H1 (cell line): ENCODE measurements at regions not wholly inside any gene's neighbourhood (a gene's known extent, or its start where the extent isn't known, plus 50 kb on each side); places are given as distances from the start of the nearest gene placed in this dataset.

Experiments
- CEBPB ChIP-seq: IDR thresholded peaks from 2 replicates; pipeline ENCODE4 v1.6.1; 2012; ENCODE audit warnings: low read depth, low read length
- CREB1 ChIP-seq: IDR thresholded peaks from 2 replicates; pipeline ENCODE4 v1.6.1; 2012; ENCODE audit warnings: inconsistent platforms
- CTCF ChIP-seq, 3 experiments: IDR thresholded peaks; 1 replicate in 2 of 3; 2 replicates in 1 of 3; pipeline versions ENCODE4 v1.5.1 to v1.6.1; 2011; ENCODE audit warnings: low read length in 3 of 3, mild to moderate bottlenecking in 3 of 3, inconsistent platforms in 2 of 3, low read depth in 1 of 3, moderate library complexity in 1 of 3; ENCODE audit not compliant: insufficient read depth in 1 of 3; ENCODE audit errors: control extremely low read depth in 1 of 3
- EP300 ChIP-seq, 2 experiments: IDR thresholded peaks; 1 replicate in 1 of 2; 2 replicates in 1 of 2; pipeline ENCODE4 v1.6.1; 2011 to 2012; ENCODE audit warnings: low read depth in 2 of 2, low read length in 2 of 2, mild to moderate bottlenecking in 2 of 2, borderline replicate concordance in 1 of 2, inconsistent platforms in 1 of 2, moderate library complexity in 1 of 2
- EZH2 ChIP-seq: fragments of 200-600 bp; sonication (generic); IDR thresholded peaks from 2 replicates; pipeline ENCODE4 v1.7.1; 2012; ENCODE audit warnings: low read depth, mild to moderate bottlenecking, moderate library complexity, low read length, inconsistent platforms; ENCODE audit not compliant: severe bottlenecking
- JUND ChIP-seq: IDR thresholded peaks from 2 replicates; pipeline ENCODE4 v1.6.1; 2011; ENCODE audit warnings: mild to moderate bottlenecking, improper control_type of control experiment, low read length
- POLR2A ChIP-seq, 2 experiments: IDR thresholded peaks; 1 replicate in 1 of 2; 2 replicates in 1 of 2; pipeline ENCODE4 v1.6.1; 2011; ENCODE audit warnings: low read depth in 2 of 2, low read length in 2 of 2, mild to moderate bottlenecking in 2 of 2; ENCODE audit errors: control extremely low read depth in 1 of 2
- POLR2AphosphoS5 ChIP-seq: IDR thresholded peaks from 2 replicates; pipeline ENCODE4 v1.6.1; 2011; ENCODE audit warnings: low read depth, low read length
- POU5F1 ChIP-seq: IDR thresholded peaks from 2 replicates; pipeline ENCODE4 v1.6.1; 2011; ENCODE audit warnings: low read depth, mild to moderate bottlenecking, low read length, moderate library complexity
- RFX5 ChIP-seq: IDR thresholded peaks from 2 replicates; pipeline ENCODE4 v1.6.1; 2011; ENCODE audit warnings: low read depth, low read length, improper control_type of control experiment, borderline replicate concordance
- SIN3A ChIP-seq, 2 experiments: IDR thresholded peaks in 1 of 2; conservative IDR thresholded peaks in 1 of 2; 2 replicates each; pipeline ENCODE4 v1.6.1; 2011 to 2012; ENCODE audit warnings: low read length in 2 of 2, improper control_type of control experiment in 1 of 2, low read depth in 1 of 2, mild to moderate bottlenecking in 1 of 2
- TAF7 ChIP-seq: optimal IDR thresholded peaks from 2 replicates; pipeline ENCODE3; 2011; ENCODE audit warnings: low read depth, mild to moderate bottlenecking, inconsistent platforms, low read length, moderate library complexity, borderline replicate concordance
- TCF12 ChIP-seq: IDR thresholded peaks from 2 replicates; pipeline ENCODE4 v1.6.1; 2011; ENCODE audit warnings: low read depth, mild to moderate bottlenecking, low read length
- TF ChIP-seq, protein P1 (sequence below): IDR thresholded peaks from 2 replicates; pipeline ENCODE4 v1.6.1; 2012; ENCODE audit warnings: inconsistent platforms

GRCh38 chr17:62859146-62859545 is 51.0 kb upstream of the MARCHF10 start:
- TF ChIP-seq EZH2, result no peak
- TF ChIP-seq CTCF (IDR thresholded peaks at IDR 0.05; ENCODE audit: control extremely low read depth in 1 of 3, insufficient read depth in 1 of 3, low read depth in 1 of 3, low read length in 3 of 3), result no peak
- no peak for TF ChIP-seq POLR2AphosphoS5
- no peak for TF ChIP-seq TCF12
- TF ChIP-seq POLR2A (IDR thresholded peaks at IDR 0.05; ENCODE audit: control extremely low read depth in 1 of 2, low read depth in 2 of 2, low read length in 2 of 2), result no peak
- no peak for TF ChIP-seq RFX5
- no peak for TF ChIP-seq CEBPB
- TF ChIP-seq SIN3A (conservative IDR thresholded peaks at IDR 0.05 in 1 of 2, IDR thresholded peaks at IDR 0.05 in 1 of 2; ENCODE audit: low read depth in 1 of 2, low read length in 2 of 2), result no peak
- no peak for TF ChIP-seq EP300 (IDR thresholded peaks at IDR 0.05; ENCODE audit: borderline replicate concordance in 1 of 2, low read depth in 2 of 2, low read length in 2 of 2)
- TF ChIP-seq POU5F1, result no peak
- no peak for TF ChIP-seq JUND
- TF ChIP-seq TAF7, result no peak
- TF ChIP-seq, protein P1, sequence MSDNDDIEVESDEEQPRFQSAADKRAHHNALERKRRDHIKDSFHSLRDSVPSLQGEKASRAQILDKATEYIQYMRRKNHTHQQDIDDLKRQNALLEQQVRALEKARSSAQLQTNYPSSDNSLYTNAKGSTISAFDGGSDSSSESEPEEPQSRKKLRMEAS, result no peak
- no peak for TF ChIP-seq CREB1
